A204.1 (cell line): ENCODE measurements at regions not wholly inside any gene's neighbourhood (a gene's known extent, or its start where the extent isn't known, plus 50 kb on each side); places are given as distances from the start of the nearest gene placed in this dataset.
"Not testable (repeated sequence)": the region's sequence is repeated elsewhere in the genome, so short reads cannot be mapped to it uniquely, and the experiment has no call there.

Experiments
- FAIRE-seq: peaks from 2 replicates; lab custom pipeline; 2012; peaks lifted over from hg19 to GRCh38; lab: Jason Lieb, UNC

DNA sequence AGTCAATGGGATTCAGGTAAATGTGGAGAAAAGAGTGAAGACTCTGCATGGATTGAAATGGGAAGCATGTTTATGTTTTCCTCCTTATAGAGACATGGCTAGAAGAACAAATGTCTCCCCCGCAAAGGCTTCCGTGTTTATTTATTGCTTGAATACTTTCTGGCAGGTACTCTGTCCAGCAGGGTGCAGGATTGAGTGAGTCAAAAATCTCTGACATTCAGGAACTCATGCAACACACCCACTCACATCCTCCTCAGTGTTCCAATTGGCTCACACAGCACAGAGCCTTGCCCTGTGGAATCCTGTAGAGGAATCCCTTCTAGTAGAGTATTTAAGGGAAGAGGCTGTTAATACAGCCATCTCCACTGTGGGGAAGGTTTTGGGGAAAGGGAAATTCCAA, 290.3 kb upstream of the VWC2 start:
- FAIRE-seq, result no peak

DNA sequence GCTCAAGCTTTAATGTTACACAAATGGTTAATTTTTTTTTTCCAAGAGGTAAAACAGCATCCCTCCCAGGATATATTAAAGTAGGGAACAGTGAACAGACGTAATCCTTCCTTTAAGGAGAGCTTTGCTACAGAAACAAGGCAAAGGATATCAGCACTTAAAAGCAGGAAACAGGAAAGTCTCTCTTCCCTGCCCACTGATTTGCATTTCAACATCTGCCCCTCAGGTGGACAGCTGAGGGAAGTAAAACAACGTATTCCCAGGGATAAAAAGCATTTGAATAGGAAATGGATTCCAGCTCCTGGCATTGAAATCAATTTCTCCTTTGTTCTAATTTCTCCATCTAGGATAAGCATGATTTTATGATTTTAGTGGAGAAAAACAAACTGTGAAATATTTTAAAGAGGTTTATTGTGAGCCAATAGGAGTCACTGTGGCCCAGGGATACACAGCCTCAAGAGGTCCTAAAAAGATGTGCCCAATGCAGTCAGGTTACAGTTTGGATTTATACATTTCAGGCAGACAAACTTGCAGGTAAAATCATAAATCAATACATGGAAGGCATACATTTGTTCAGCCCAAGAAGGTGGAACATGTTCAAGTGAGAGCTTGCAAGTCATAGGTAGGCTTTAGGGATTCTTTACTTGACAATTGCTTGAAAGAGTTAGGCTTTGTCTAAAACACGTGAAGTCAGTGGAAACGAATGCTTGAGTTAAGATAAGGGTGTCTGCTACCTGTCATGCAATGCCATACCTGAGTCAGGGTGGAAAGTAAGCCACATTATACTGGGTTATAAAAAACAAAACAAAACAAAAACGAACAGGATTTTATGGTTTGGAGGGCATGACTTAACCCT, 286.2 kb upstream of the VWC2 start:
- no peak for FAIRE-seq

DNA sequence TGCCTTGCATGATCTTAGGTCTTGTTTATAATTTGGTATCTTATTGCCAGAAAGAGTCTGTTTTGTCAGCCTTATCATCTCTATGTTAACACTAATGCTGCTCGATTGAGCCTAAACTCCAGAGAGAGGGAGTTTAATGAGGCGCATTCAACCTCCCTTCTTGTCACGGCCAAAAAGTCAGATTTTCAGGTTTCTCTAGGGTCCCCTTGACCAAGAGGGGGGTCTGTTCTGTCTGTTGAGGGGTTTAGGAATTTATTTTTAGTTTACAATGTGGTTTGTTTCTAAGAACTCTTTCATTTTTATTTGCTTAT, 285.7 kb upstream of the VWC2 start:
- no peak for FAIRE-seq

GRCh38 chr7:49488573-49488972, 284.9 kb upstream of the VWC2 start:
- no peak for FAIRE-seq

- no peak for FAIRE-seq
Measured at GRCh38 chr7:49497471-49497870, 276.0 kb upstream of the VWC2 start.

GRCh38 chr7:49500741-49501140, 272.7 kb upstream of the VWC2 start:
- FAIRE-seq, result no peak

DNA sequence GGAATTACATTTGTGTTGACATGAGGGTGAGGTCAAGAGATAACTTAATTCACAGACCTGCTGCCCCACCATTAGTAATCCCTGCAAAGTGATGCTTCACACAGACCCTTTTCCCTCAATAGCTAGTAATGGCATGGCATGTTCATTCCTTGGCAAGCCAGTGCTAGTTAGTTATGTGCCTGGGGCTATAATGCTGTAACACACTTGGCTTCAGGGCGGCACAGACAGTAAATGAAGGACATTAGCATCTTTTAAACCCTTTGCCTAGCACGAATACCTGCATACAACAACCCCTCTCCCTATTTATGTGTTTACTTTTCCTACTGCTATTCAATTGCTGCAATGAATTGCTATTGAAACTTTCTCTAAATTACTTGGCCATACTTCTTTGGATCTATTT, 266.2 kb upstream of the VWC2 start:
- FAIRE-seq, result not testable (repeated sequence)

DNA sequence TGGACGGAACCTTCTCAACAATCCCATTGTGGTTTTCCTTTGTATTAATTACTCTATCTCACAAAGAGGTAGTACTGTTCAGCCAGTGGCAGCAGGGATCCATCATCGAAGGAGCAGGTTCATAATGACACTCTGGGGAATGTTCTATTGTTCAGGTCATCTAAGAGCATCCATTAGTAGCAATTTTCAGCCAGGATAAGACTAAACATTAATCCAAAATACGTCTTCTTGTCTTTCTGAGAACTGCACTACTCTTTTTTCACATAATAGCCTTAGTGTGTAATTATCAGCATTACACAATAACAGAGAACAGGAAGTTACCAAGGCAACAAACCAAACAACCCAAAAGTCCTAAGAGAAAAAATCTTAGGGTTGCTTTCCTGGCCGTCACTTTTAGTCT, 259.5 kb upstream of the VWC2 start:
- no peak for FAIRE-seq

DNA sequence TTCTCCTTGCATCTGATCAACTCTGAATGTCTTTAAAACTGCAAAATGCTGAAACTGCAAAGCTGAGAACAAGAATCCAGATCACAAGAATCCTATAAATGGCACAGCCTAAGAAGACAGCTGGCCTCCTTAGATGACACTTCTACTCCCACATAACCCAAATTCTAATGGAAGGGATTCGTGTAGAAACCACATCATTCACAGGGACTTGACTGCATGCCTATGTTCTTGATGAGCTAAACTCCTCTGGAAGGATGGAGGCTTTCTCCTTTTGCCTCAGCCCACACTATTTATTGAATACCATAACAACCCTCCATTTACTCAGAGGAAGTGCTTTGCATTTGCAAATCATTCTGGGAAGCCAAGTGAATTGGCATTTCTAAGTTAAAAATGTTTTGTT, 252.5 kb upstream of the VWC2 start:
- no peak for FAIRE-seq

- FAIRE-seq, result no peak
Measured at GRCh38 chr7:49522111-49522510, 251.3 kb upstream of the VWC2 start.

GRCh38 chr7:49523870-49524269, 249.6 kb upstream of the VWC2 start:
- no peak for FAIRE-seq

- no peak for FAIRE-seq
Measured at GRCh38 chr7:49527182-49527581, 246.3 kb upstream of the VWC2 start.

GRCh38 chr7:49530481-49530880, 243.0 kb upstream of the VWC2 start:
- no peak for FAIRE-seq

- FAIRE-seq, result no peak
Measured at GRCh38 chr7:49563693-49564378, 209.6 kb upstream of the VWC2 start.

DNA sequence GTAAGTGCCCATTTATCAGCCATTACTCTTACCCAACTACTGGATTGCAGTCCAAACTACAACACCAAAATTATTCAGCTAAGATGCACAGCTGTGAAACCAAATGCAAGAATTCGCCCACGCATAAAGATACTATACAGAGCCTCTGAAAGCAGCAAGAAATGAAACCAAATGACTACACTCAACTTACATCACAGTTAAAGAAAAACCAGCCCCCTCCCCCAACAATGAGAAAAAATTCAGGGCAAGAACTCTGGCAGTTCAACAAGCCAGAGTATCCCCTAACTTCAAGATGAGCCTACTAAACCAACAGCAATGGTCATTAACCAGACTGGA, 209.1 kb upstream of the VWC2 start:
- no peak for FAIRE-seq

- FAIRE-seq, result no peak
Measured at GRCh38 chr7:49577576-49577975, 195.9 kb upstream of the VWC2 start.

- FAIRE-seq, result no peak
Measured at GRCh38 chr7:49579408-49579807, 194.0 kb upstream of the VWC2 start.

GRCh38 chr7:49580000-49580399, 193.4 kb upstream of the VWC2 start:
- FAIRE-seq, result no peak

DNA sequence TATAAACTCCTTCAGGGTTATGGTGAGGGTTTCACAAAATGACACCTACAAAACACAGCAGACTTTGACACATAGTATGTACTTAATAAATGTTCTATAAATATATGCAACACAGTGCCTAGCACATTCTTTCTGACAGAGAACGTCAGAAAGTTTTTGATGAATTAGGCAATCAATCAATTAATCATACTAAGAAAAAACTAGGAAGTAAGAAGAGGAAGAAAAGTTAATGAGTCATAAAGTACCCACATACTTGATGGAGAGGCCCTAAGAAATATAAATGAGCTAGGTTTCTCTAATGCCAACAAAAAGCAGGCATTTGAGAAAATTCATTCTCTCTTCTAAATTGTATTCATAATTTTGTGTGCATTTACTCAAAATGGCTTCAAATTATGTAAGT, 192.7 kb upstream of the VWC2 start:
- no peak for FAIRE-seq

GRCh38 chr7:49583440-49583839, 190.0 kb upstream of the VWC2 start:
- FAIRE-seq, result no peak

GRCh38 chr7:49596701-49597491, 176.5 kb upstream of the VWC2 start:
- FAIRE-seq, result no peak

DNA sequence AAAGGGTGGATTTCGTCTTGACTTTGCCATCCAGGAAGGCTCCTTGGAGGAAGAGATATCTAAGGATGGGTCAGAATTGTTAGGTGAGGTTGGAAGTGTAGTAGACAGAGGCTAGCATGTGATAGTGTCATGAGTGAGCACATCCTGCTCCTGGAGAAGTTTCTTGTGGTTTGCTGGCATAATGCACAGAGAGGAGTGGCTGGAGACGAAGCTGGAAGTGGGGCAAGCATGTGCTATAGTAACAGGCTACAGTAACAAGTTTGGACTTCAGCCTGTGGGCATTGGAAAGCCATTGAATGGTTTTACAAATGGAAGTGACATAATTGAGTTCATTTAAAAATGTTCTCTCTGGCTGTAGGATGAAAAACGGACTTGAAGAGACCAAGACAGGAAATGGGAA, 175.6 kb upstream of the VWC2 start:
- FAIRE-seq, result no peak

DNA sequence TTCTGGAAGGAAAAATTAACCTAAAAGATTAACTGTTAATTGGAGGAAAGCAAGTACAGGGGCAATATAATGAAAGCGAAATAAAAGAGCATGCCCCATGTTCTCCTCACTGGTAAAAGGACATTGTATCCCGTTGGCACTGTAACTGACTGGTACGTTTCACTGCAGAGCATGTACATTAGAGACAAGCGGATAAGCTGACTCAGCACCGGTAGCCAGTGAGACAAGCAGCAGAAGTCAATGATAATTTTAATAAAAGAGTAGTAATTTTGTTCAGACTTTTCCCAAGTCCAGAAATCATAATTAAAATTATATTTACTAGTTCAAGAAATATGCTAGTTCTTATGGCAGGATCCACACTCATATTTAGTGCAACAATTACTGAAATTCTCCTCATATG, 161.5 kb upstream of the VWC2 start:
- no peak for FAIRE-seq
